HL-60 (cell line): ENCODE measurements at regions not wholly inside any gene's neighbourhood (a gene's known extent, or its start where the extent isn't known, plus 50 kb on each side); places are given as distances from the start of the nearest gene placed in this dataset.

Source experiments
- CTCF ChIP-seq: IDR thresholded peaks from one replicate; pipeline ENCODE4 v1.5.1; 2011; ENCODE audit warnings: low read length, control low read depth, inconsistent platforms; ENCODE audit not compliant: insufficient read depth
- POLR2AphosphoS5 ChIP-seq: IDR thresholded peaks from 2 replicates; pipeline ENCODE4 v1.6.1; 2012; ENCODE audit warnings: low read depth

DNA sequence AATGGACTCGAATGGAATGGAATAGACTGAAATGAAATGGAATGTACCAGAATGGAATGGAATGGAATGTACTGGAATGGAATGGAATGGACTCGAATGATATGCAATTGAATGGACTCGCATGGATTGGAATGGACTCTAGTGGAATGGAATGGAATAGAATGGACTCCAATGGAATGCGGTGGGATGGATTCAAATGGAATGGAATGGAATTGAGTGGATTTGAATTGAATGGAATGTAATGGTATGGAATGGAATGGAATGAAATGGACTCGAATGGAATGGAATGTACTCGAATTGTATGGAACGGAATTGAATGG is 99.6 kb upstream of the FBXO28 start:
- TF ChIP-seq CTCF (no peak), POLR2AphosphoS5 (no peak)
